Neural crest cell (in vitro differentiated cells): ENCODE measurements at regions not wholly inside any gene's neighbourhood (a gene's known extent, or its start where the extent isn't known, plus 50 kb on each side); places are given as distances from the start of the nearest gene placed in this dataset.

Source experiments
- DNase-seq: peaks from one replicate; pipeline ENCODE4 v3.0.0; 2021; ENCODE audit warnings: low read depth, mixed read lengths, low spot score
- H3K27ac Mint-ChIP-seq: one replicate; pipeline ENCODE4 v1.8.0; 2021; ENCODE audit warnings: mild to moderate bottlenecking, mixed read lengths; ENCODE audit not compliant: unreplicated experiment
- H3K27me3 Mint-ChIP-seq: 2 replicates; pipeline ENCODE4 v1.8.0; 2021; ENCODE audit warnings: low read depth, mild to moderate bottlenecking, mixed read lengths
- H3K36me3 Mint-ChIP-seq: 2 replicates; pipeline ENCODE4 v1.8.0; 2021; ENCODE audit warnings: low read depth, mild to moderate bottlenecking, mixed read lengths
- H3K4me1 Mint-ChIP-seq: 2 replicates; pipeline ENCODE4 v1.8.0; 2021; ENCODE audit warnings: mixed read lengths
- H3K4me3 Mint-ChIP-seq: one replicate; pipeline ENCODE4 v1.8.0; 2021; ENCODE audit warnings: mild to moderate bottlenecking, mixed read lengths
- H3K9me3 Mint-ChIP-seq: 2 replicates; pipeline ENCODE4 v1.8.0; 2021; ENCODE audit warnings: mixed read lengths
- TF ChIP-seq, protein P1 (sequence below): fragments of 200-600 bp; sonication (generic); conservative IDR thresholded peaks from 2 replicates; pipeline ENCODE4 v1.5.0; 2021; ENCODE audit warnings: antibody characterized with exemption, mild to moderate bottlenecking

- H3K4me3 Mint-ChIP-seq, result no peak overlapping the region
- no peaks in the 10 kb centered on the region for H3K36me3 Mint-ChIP-seq
- no peak for DNase-seq
- TF ChIP-seq, protein P1, sequence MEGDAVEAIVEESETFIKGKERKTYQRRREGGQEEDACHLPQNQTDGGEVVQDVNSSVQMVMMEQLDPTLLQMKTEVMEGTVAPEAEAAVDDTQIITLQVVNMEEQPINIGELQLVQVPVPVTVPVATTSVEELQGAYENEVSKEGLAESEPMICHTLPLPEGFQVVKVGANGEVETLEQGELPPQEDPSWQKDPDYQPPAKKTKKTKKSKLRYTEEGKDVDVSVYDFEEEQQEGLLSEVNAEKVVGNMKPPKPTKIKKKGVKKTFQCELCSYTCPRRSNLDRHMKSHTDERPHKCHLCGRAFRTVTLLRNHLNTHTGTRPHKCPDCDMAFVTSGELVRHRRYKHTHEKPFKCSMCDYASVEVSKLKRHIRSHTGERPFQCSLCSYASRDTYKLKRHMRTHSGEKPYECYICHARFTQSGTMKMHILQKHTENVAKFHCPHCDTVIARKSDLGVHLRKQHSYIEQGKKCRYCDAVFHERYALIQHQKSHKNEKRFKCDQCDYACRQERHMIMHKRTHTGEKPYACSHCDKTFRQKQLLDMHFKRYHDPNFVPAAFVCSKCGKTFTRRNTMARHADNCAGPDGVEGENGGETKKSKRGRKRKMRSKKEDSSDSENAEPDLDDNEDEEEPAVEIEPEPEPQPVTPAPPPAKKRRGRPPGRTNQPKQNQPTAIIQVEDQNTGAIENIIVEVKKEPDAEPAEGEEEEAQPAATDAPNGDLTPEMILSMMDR, result no peak
- H3K27ac Mint-ChIP-seq, result no peak overlapping the region
- H3K27me3 Mint-ChIP-seq, result no peaks in the 10 kb centered on the region
- no peaks in the 10 kb centered on the region for H3K9me3 Mint-ChIP-seq
- peaks cover 16% of the 10 kb centered on the region for H3K4me1 Mint-ChIP-seq
Measured at GRCh38 chr5:72630081-72630480, 122.9 kb upstream of the ZNF366 start.

DNA sequence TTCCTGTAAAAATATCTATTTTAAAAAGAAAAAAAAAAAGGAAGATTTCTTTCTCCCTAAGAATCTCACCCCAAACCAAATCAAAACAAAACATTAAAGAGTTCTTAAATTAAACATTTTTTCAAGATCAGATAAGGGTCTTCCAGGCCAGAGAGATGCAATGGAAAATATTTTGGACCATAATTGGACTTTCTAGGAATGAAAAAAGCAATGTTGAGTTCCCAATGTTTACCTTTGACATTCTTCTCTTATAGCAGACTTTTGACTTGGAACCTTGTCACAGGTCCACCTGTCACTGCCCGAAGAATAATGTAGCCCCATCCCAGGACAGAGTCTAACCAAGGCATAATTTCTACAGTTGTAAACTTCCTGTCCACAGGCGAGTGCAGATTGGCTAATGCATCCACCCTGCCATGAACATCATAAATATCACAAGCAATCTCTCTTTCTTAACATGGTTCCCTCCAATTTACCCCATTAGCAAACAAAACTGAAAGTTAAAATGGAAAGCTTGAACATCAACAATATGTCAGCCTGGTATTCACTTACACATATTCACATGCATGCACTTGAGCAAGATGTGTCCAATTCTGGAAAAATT, 121.7 kb upstream of the ZNF366 start:
- no peak overlapping the region for H3K27ac Mint-ChIP-seq
- H3K27me3 Mint-ChIP-seq, result no peaks in the 10 kb centered on the region
- TF ChIP-seq, protein P1, result no peak
- no peak for DNase-seq
- H3K9me3 Mint-ChIP-seq, result no peaks in the 10 kb centered on the region
- no peaks in the 10 kb centered on the region for H3K36me3 Mint-ChIP-seq
- peaks cover 27% of the 10 kb centered on the region for H3K4me1 Mint-ChIP-seq
- H3K4me3 Mint-ChIP-seq, result no peak overlapping the region

DNA sequence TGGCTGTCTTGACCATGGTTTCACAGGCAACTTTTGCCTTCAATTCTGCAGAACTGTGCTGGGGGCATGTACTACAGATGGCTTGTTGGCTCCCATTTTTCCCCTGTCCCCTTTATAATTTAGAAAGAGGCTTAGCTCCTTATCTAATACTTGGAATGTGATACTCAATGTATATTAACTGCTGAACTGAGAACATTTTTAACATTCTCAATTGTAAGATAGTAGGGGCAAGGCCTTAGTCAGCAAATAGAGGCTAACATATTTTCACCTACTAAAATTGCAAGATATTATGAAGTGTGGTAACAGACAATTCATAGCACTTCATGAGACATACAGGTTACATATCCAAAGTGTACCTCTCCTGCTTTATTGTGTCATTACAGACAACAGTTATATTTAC, 118.1 kb upstream of the ZNF366 start:
- no peak overlapping the region for H3K4me3 Mint-ChIP-seq
- DNase-seq, result no peak
- TF ChIP-seq, protein P1, result no peak
- no peaks in the 10 kb centered on the region for H3K27me3 Mint-ChIP-seq
- H3K9me3 Mint-ChIP-seq, result no peaks in the 10 kb centered on the region
- H3K27ac Mint-ChIP-seq, result peak overlapping the region; percentile 47
- H3K36me3 Mint-ChIP-seq, result no peaks in the 10 kb centered on the region
- H3K4me1 Mint-ChIP-seq, result peaks cover 20% of the 10 kb centered on the region

GRCh38 chr5:72624641-72625236, 117.5 kb upstream of the ZNF366 start:
- Mint-ChIP-seq H3K9me3 (no peaks in the 10 kb centered on the region), H3K4me1 (peaks cover 20% of the 10 kb centered on the region), H3K4me3 (no peak overlapping the region), H3K27me3 (no peaks in the 10 kb centered on the region), H3K27ac (peak overlapping the region; percentile 47), H3K36me3 (no peaks in the 10 kb centered on the region)
- TF ChIP-seq, protein P1, result no peak
- DNase-seq, result no peak

GRCh38 chr5:72623936-72624335, 116.7 kb upstream of the ZNF366 start:
- TF ChIP-seq, protein P1, result no peak

More at GRCh38 chr5:72623936-72624335, 116.7 kb upstream of the ZNF366 start:
- H3K27ac Mint-ChIP-seq, result no peak overlapping the region
- H3K4me1 Mint-ChIP-seq, result peaks cover 24% of the 10 kb centered on the region
- DNase-seq, result no peak
- H3K27me3 Mint-ChIP-seq, result no peaks in the 10 kb centered on the region
- H3K4me3 Mint-ChIP-seq, result no peak overlapping the region
- H3K36me3 Mint-ChIP-seq, result no peaks in the 10 kb centered on the region
- no peaks in the 10 kb centered on the region for H3K9me3 Mint-ChIP-seq
